ENCODE measurements at regions not wholly inside any gene's neighbourhood (a gene's known extent, or its start where the extent isn't known, plus 50 kb on each side); places are given as distances from the start of the nearest gene placed in this dataset.
"Not testable (repeated sequence)": the region's sequence is repeated elsewhere in the genome, so short reads cannot be mapped to it uniquely, and the experiment has no call there.

DNA sequence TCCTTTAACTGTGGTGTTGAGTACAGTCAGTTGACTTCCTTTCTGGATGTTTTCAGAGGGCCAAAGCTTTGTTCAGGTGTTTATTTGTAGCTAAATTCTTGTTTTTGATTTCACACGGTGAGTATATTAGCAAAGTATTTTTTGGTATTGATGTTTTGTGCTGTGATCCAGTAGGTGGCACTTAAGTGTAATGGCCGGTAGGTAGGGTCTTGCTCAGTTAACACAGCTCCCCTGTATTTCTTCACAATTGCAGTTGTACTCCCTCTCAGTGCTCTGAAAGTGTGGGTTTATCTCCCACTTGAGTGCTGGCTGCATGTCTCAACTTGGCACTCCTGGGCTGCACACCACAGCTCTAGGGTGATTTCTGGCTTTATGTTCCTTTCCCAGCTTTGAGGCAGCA is 339.5 kb downstream of the AEBP2 start:
- no peak for DNase-seq

DNA sequence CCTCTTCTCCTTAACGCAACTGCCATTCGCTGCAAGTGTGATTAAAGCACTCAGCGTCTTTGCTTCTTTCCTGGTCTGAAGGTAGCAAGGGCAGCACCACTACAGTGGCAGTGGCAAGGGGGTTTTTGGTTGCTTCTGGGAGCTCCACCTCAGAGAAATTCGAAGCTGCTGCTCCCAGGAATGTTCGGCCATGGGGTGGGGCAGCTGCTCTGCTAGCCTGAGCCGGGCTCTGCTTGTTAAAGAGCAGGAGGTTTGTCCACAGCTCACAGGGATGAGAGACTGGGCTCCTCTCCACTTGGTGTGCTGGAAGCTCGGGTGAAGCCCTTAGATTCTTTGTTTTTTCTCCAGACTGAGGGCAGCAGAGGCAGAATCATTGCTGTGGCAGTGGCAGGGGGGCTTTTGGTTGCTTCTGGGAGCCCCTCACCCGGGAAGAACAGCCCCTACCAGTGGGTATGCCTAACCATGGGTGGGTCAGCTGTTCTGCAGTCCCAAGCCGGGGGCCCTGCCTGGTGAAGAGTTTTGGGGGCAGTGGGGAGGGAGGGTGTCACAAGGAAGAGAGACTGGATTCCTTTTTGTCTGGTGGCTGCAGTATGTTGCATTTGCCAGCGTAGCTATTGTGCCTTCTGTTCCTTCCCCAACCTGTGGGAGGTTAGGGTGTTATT is 340.2 kb downstream of the AEBP2 start:
- no peak for DNase-seq

DNA sequence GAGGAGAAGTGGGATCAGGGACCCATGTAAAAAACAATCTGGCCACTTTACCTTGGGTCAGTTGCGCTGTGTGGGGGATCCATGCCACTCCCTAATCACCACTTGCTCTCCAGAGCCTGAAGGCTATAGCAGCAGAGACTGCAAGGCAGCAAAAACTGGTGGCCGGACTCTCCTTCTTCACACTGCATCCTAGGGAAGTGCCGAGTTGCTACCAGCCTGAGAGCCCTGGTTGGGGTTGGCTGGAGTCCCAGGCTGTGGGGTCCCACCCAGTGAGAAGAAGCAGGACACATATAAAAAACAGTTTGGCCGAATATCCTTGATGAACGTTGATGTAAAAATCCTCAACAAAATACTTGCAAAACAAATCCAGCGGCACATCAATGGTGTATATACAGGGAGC is 341.2 kb downstream of the AEBP2 start:
- DNase-seq: no peak

DNA sequence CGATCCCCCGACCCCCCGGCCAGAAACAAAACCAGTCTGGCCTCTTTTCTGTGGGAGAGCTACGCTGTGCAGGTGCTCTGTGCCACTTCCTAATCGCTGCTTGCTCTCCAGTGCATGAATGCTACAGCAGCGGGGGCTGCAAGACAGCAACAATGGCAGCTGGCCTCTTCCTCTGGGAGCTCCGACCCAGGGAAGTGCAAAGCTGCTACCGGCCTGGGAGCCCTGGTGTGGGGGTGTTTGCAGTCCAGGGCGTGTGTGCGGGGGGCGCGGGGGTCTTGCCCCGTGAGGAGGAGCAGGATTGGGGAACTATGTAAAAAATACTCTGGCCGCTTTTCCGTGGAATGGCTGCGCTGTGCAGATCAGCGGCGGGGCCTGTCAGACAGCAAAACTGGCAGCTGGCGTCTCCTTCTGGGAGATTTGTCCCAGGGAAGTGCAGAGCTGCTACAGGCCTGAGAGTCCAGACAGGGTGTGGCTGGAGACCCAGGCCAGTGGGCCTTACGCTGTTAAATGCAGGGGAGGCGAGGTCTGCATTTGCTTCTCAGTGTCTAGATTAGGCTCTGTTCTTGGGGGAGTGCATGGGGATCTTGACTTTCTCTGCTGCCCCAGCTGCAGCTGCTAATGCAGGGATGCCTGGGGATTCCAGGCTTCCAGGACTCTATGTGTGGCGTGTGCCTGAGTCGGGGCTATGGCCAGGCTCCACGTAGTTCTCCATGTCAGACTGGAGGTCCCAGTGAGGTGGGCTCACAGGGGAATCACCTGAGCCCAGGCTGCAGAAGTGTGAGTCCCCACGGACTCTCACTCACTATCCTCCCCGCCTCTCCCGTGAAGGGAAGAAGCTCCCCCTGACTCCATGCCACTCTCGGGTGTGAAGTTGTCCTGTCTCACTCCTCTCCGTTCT is 344.5 kb downstream of the AEBP2 start:
- DNase-seq: no peak

- no peak for DNase-seq
Observed at GRCh38 chr12:19792028-19792427, 352.7 kb downstream of the AEBP2 start.

- no peak for DNase-seq
Observed at GRCh38 chr12:19794116-19794515, 354.8 kb downstream of the AEBP2 start.

DNA sequence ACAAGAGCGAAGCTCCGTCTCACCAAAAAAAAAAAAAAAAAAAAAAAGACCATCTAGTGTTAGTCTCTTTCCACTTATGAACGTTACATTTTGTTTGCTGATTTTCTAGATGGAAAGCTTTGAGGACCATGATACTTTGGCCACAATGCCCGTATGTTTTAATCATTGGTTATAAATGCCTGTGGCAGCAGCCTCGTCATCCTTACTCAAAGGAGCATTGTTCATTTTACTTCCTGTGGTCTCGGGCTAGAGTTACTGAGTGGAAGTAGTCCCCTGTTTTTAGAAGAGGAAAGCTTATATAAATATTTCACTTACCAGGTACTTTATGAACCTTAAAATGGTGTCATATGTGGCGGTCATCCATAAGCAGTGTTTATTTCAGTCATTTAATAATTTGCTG is 359.9 kb downstream of the AEBP2 start:
- no peak for DNase-seq

- DNase-seq: no peak
Observed at GRCh38 chr12:19799895-19800602, 360.8 kb downstream of the AEBP2 start.

DNA sequence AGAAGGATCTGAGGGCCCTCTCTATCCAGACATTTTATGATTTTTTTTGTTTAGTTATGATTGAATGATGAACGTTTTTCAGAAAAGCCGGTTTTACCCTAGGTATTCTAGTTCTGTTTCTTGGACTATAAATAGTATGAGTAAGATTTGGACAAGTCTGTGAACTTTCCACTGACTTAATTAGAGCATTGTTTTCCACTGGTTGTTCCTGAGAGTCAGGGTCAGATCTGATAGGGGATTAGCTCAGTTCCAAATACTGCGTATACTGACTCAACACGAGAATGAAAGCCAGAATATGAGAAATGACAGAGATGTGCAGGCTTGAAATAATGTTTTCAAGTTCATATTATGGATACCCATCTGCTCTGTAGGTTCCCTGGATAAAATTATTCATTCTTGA is 361.6 kb downstream of the AEBP2 start:
- no peak for DNase-seq

DNA sequence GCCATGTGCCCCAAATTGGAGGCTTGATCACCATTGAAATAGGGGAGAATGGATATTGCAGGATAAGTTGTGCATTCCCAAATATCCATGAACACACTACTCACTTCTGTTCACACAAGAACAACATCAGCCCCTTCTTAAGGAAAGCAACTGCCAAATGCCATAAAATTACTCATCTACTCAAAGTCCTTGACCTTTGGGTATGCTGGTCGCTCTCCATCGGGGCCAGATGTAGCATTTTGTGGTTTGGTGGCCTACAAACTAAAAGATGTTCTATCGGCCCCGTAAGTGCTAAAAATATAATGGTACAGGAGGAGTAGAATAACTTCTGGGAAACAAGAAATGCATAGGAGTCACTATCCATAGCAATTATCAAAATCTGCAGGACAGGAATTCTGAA is 362.6 kb downstream of the AEBP2 start:
- DNase-seq: no peak

GRCh38 chr12:19802915-19803314 is 363.6 kb downstream of the AEBP2 start:
- no peak for DNase-seq

DNA sequence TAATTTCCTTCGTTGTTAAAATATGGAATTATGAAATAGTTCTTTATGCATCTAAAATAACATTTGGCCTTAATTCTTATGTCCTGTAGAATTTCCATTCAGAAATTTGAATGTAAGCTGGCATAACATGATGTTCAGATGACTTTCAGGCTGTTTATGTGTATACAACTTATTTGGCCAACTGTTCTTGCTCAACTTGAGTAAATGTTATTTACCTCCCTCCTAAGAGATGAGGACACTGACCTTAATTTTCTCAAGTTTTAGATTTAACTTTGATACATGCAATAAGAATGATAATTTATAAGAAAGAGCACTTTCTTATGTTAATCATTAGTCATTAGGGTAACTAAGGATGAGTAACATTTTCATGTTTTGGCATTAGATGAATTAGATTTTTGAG is 365.4 kb downstream of the AEBP2 start:
- no peak for DNase-seq

DNA sequence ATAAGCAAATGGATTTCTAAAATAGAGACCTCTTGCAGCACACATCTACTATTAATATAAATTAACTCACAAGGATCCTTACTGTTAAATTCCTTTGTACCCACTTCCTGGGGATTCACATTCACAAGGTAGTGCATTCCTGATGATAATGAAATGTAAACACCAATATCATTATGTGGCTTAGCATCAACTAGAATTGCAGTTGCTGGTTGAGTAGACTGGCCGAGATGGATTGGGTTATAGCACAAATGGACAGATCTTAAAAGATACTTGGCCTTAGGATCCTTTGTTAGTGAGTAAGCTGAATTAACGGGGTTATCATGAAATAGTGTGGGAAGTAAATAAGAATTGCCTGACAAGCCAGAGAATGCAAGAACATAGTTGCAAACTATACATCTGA is 369.1 kb downstream of the AEBP2 start:
- DNase-seq: no peak

GRCh38 chr12:19810213-19810612 is 370.9 kb downstream of the AEBP2 start:
- DNase-seq: no peak

DNA sequence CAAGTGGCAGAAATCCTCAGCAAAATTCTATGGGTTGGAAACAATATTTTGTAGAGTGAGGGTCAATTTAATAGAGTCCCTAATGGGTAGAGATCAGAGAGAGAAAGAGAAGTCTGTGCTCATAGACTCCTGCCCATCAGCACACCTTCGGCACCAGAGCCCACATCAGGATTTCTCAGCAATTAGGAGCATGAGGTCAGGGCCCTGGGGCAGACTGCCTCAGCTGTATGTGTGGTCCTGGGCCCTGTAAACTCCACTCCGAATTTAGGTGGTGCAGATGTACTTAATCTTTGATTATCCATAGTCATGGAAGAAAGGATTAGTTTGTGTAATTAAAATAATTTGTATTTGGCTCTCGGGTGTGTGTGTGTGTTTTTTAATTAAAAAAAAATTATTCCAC is 372.6 kb downstream of the AEBP2 start:
- no peak for DNase-seq

DNA sequence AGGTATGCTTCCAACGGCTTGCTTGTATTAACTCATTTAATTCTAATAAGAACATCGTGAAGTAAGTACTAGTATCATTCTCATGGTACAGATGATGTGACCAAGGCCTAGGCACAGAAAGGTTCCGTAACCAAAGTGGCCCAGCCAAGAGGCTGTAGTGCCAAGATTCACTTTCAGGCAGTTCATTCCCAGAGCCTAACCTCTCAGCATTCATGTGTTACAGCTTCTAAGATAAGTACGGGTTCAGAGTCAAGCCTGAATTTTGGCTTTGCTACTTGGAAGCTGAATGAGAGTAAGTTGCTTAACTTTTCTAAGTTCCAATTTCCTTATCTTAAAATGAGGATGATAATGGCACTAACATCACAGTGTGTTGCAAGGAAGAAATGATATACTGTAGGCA is 379.9 kb downstream of the AEBP2 start:
- DNase-seq: no peak

GRCh38 chr12:19822476-19822875 is 383.2 kb downstream of the AEBP2 start:
- no peak for DNase-seq

- DNase-seq: not testable (repeated sequence)
Observed at GRCh38 chr12:19823326-19823725, 384.0 kb downstream of the AEBP2 start.

DNA sequence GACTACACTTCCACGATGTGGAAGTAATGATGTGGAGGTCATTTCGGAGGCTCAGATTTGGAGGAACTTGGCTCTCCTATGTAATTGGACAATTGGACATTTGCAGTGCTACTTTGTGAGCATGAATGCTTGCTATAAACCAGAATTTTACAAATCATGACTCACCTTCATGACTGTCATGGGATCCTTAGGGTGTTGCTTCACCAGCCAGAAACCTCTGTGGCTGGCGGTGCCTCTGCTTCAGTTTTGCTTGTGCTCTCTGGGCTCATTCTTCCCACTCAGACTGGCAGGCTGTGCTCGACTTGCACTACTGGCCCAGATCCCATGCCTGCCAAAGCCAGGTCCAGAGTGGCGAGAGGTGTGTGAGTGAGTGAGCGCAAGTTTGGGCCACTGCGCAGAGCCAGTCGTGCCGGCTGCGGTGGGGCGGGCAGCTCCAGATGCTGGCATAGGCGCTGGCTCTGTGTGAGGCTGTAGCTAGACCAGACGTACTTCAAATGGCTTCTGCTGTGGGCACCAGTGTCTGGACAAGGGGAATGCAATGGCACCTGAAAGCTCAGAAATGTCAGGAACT is 387.8 kb downstream of the AEBP2 start:
- DNase-seq: no peak

DNA sequence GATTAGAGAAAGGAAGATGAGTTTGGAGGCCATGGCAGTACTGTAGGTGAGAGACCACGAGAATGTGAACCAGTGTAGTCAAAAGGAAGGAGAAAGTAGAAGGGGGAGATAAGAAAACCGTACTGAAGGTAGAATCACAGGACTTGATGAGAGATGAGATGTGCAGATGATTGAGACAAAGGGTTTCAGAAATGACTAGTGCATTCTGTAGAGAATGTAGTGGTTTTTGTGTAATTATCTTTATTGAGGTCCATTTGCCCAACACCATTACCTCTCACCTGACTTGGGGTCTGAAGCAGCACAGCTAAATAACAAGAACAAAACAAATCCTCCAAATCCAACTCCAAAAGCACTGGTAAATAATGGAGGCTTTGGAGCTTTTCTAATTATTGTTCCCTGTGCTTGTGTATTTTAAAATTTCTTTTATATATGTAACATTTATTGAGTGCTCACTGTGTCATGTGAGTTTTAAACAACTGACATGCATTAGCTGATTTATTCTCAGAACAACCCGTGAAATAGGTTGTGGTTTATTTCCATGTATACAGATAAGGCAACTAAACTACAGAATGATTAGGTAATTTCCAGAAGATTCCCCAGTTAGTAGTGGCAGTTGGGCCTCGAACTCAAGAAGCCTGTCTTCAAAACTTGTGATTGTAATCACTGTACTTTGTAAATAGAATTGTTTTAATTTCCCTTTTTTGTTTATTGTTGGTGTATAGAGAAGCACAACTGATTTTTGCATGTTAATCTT is 390.0 kb downstream of the AEBP2 start:
- no peak for DNase-seq

- no peak for DNase-seq
Observed at GRCh38 chr12:19830446-19830845, 391.2 kb downstream of the AEBP2 start.

GRCh38 chr12:19833775-19834501 is 394.6 kb downstream of the AEBP2 start:
- DNase-seq: no peak

All from NCI-H1417 (cell line).